SW480 (cell line): ENCODE measurements at regions not wholly inside any gene's neighbourhood (a gene's known extent, or its start where the extent isn't known, plus 50 kb on each side); places are given as distances from the start of the nearest gene placed in this dataset.
"Not testable (repeated sequence)": the region's sequence is repeated elsewhere in the genome, so short reads cannot be mapped to it uniquely, and the experiment has no call there.

Source experiments
- DNase-seq: peaks from one replicate; pipeline ENCODE4 v3.0.0-alpha.2; 2016; ENCODE audit warnings: low spot score

GRCh38 chr11:10947935-10948334, 90.1 kb upstream of the ZBED5 start:
- not testable (repeated sequence) for DNase-seq

- DNase-seq, result no peak
Measured at GRCh38 chr11:10946072-10946471, 88.2 kb upstream of the ZBED5 start.

- no peak for DNase-seq
Measured at GRCh38 chr11:10945196-10945595, 87.3 kb upstream of the ZBED5 start.

GRCh38 chr11:10943968-10944367, 86.1 kb upstream of the ZBED5 start:
- DNase-seq, result no peak

GRCh38 chr11:10942620-10943019, 84.8 kb upstream of the ZBED5 start:
- DNase-seq, result no peak

GRCh38 chr11:10941871-10942270, 84.0 kb upstream of the ZBED5 start:
- no peak for DNase-seq

- DNase-seq, result no peak
Measured at GRCh38 chr11:10941414-10941813, 83.6 kb upstream of the ZBED5 start.

- no peak for DNase-seq
Measured at GRCh38 chr11:10938650-10939387, 81.0 kb upstream of the ZBED5 start.

- DNase-seq, result no peak
Measured at GRCh38 chr11:10938231-10938630, 80.4 kb upstream of the ZBED5 start.

- DNase-seq, result no peak
Measured at GRCh38 chr11:10937385-10937771, 79.5 kb upstream of the ZBED5 start.

GRCh38 chr11:10936626-10937384, 79.0 kb upstream of the ZBED5 start:
- no peak for DNase-seq

GRCh38 chr11:10935015-10935559, 77.2 kb upstream of the ZBED5 start:
- no peak for DNase-seq

GRCh38 chr11:10934293-10934860, 76.5 kb upstream of the ZBED5 start:
- peak; percentile 54 for DNase-seq

GRCh38 chr11:10933455-10934292, 75.8 kb upstream of the ZBED5 start:
- peak; percentile 93 for DNase-seq

- no peak for DNase-seq
Measured at GRCh38 chr11:10932976-10933375, 75.1 kb upstream of the ZBED5 start.

GRCh38 chr11:10931761-10932670, 74.2 kb upstream of the ZBED5 start:
- DNase-seq, result no peak

- DNase-seq, result peak; percentile 60
Measured at GRCh38 chr11:10930972-10931760, 73.3 kb upstream of the ZBED5 start.

- peak; percentile 75 for DNase-seq
Measured at GRCh38 chr11:10930224-10930971, 72.5 kb upstream of the ZBED5 start.

- no peak for DNase-seq
Measured at GRCh38 chr11:10927538-10927937, 69.7 kb upstream of the ZBED5 start.
